IMR-90 (cell line): ENCODE measurements at regions not wholly inside any gene's neighbourhood (a gene's known extent, or its start where the extent isn't known, plus 50 kb on each side); places are given as distances from the start of the nearest gene placed in this dataset.

ENCODE experiments used
- ATAC-seq: fragments of 200-7000 bp; cut with Tn5 transposase; 2 replicates; pipeline ENCODE4 v1.9.1; 2020; ENCODE audit warnings: low read depth, mild to moderate bottlenecking, moderate library complexity
- BruUV-seq: library from RNA; stranded (reverse); fragments of 400-500 nt; replicated peaks from 2 replicates; lab custom pipeline; 2021; lab: Mats Ljungman, UMichigan
- CTCF ChIA-PET: fragments of 300-600 bp; formaldehyde crosslinking; extraction: SDS; loops from one replicate; lab custom pipeline; 2021; ENCODE audit warnings: antibody characterized with exemption; lab: Yijun Ruan, JAX
- POLR2A ChIA-PET: fragments of 300-600 bp; sonication (Branson Sonifier 250); formaldehyde crosslinking; loops from one replicate; lab custom pipeline; 2022; ENCODE audit warnings: antibody characterized with exemption; ENCODE audit not compliant: unreplicated experiment; lab: Charles Lee
- DNase-seq: peaks from one replicate; pipeline ENCODE4 v3.0.0; 2013
- H2AFZ ChIP-seq: replicated peaks from 2 replicates; pipeline ENCODE3; 2013; ENCODE audit warnings: low read length, mild to moderate bottlenecking; ENCODE audit not compliant: poor library complexity
- H2AK5ac ChIP-seq: 2 replicates; pipeline ENCODE4 v1.6.1; 2013; ENCODE audit warnings: low read depth, low read length, inconsistent platforms
- H2AK9ac ChIP-seq: replicated peaks from 2 replicates; pipeline ENCODE3; 2013; ENCODE audit warnings: mild to moderate bottlenecking, low read depth, low read length, moderate library complexity; ENCODE audit not compliant: poor library complexity
- H2BK120ac ChIP-seq: 2 replicates; pipeline ENCODE4 v1.6.1; 2013; ENCODE audit warnings: low read depth, low read length, inconsistent platforms
- H2BK15ac ChIP-seq: 3 replicates; pipeline ENCODE4 v1.6.1; 2013; ENCODE audit warnings: low read depth, low read length, inconsistent platforms
- H2BK20ac ChIP-seq: 2 replicates; pipeline ENCODE4 v1.6.1; 2013; ENCODE audit warnings: low read depth, mild to moderate bottlenecking, inconsistent platforms, low read length, moderate library complexity
- H2BK5ac ChIP-seq: 2 replicates; pipeline ENCODE4 v1.6.1; 2013; ENCODE audit warnings: mild to moderate bottlenecking, low read depth, low read length, inconsistent platforms; ENCODE audit not compliant: poor library complexity, severe bottlenecking
- H3K14ac ChIP-seq: replicated peaks from 2 replicates; pipeline ENCODE4 v1.6.1; 2013; ENCODE audit warnings: low read depth, low read length, inconsistent platforms
- H3K18ac ChIP-seq: 2 replicates; pipeline ENCODE4 v1.6.1; 2013; ENCODE audit warnings: low read depth, low read length, control low read depth
- H3K23ac ChIP-seq: 2 replicates; pipeline ENCODE4 v1.6.1; 2013; ENCODE audit warnings: low read depth, low read length, inconsistent platforms
- H3K27ac ChIP-seq: 2 replicates; pipeline ENCODE4 v1.5.1; 2013; ENCODE audit warnings: mild to moderate bottlenecking, control low read depth, low read length; ENCODE audit not compliant: insufficient read depth
- H3K27me3 ChIP-seq: 2 replicates; pipeline ENCODE4 v1.6.1; 2013; ENCODE audit warnings: low read length; ENCODE audit not compliant: control insufficient read depth, insufficient read depth
- H3K36me3 ChIP-seq: 2 replicates; pipeline ENCODE4 v1.6.1; 2013; ENCODE audit warnings: low read length, mixed read lengths; ENCODE audit not compliant: control insufficient read depth, insufficient read depth
- H3K4ac ChIP-seq: 2 replicates; pipeline ENCODE4 v1.6.1; 2013; ENCODE audit warnings: low read depth, low read length, inconsistent platforms
- H3K4me1 ChIP-seq: 2 replicates; pipeline ENCODE4 v1.6.1; 2013; ENCODE audit warnings: low read length, mixed read lengths; ENCODE audit not compliant: control insufficient read depth, insufficient read depth
- H3K4me2 ChIP-seq: 2 replicates; pipeline ENCODE4 v1.6.1; 2013; ENCODE audit warnings: low read depth, mild to moderate bottlenecking, control low read depth, low read length, moderate library complexity
- H3K4me3 ChIP-seq: 2 replicates; pipeline ENCODE4 v1.5.1; 2013; ENCODE audit warnings: low read depth, mild to moderate bottlenecking, control low read depth, low read length, moderate library complexity; ENCODE audit not compliant: insufficient read depth
- H3K56ac ChIP-seq: 2 replicates; pipeline ENCODE4 v1.6.1; 2013; ENCODE audit warnings: low read length, inconsistent platforms; ENCODE audit not compliant: insufficient read depth; ENCODE audit errors: extremely low read depth
- H3K79me1 ChIP-seq, 2 experiments: 2 replicates each; pipeline ENCODE4 v1.6.1; 2013; ENCODE audit warnings: low read length in 2 of 2, inconsistent platforms in 1 of 2, low read depth in 1 of 2
- H3K9ac ChIP-seq: 2 replicates; pipeline ENCODE4 v1.6.1; 2013; ENCODE audit warnings: low read depth, low read length, control low read depth
- H3K9me1 ChIP-seq: 2 replicates; pipeline ENCODE4 v1.6.1; 2013; ENCODE audit warnings: low read length, inconsistent platforms; ENCODE audit not compliant: insufficient read depth
- H3K9me3 ChIP-seq: 2 replicates; pipeline ENCODE4 v1.6.1; 2013; ENCODE audit warnings: low read length; ENCODE audit not compliant: control insufficient read depth, insufficient read depth
- H4K20me1 ChIP-seq: 2 replicates; pipeline ENCODE4 v1.6.1; 2013; ENCODE audit warnings: low read length, inconsistent platforms; ENCODE audit not compliant: insufficient read depth
- H4K5ac ChIP-seq: 2 replicates; pipeline ENCODE4 v1.6.1; 2013; ENCODE audit warnings: mild to moderate bottlenecking, low read depth, low read length, control low read depth
- H4K8ac ChIP-seq, 2 experiments: 2 replicates each; pipeline ENCODE4 v1.6.1; 2013; ENCODE audit warnings: low read depth in 2 of 2, low read length in 2 of 2, control low read depth in 1 of 2, inconsistent platforms in 1 of 2
- H4K91ac ChIP-seq: 2 replicates; pipeline ENCODE4 v1.6.1; 2013; ENCODE audit warnings: low read depth, low read length, inconsistent platforms; ENCODE audit not compliant: insufficient read depth
- BHLHE40 ChIP-seq: fragments of 150-350 bp; IDR thresholded peaks from 2 replicates; pipeline ENCODE4 v1.6.1; 2016; ENCODE audit warnings: mild to moderate bottlenecking, low read depth, low read length
- CHD1 ChIP-seq: IDR thresholded peaks from 2 replicates; pipeline ENCODE4 v1.6.1; 2012; ENCODE audit warnings: low read depth, low read length, improper control_type of control experiment
- MAZ ChIP-seq: IDR thresholded peaks from 2 replicates; pipeline ENCODE4 v1.6.1; 2012; ENCODE audit warnings: low read depth, mild to moderate bottlenecking, low read length, improper control_type of control experiment, moderate library complexity, borderline replicate concordance
- MXI1 ChIP-seq: IDR thresholded peaks from 2 replicates; pipeline ENCODE4 v1.6.1; 2012; ENCODE audit warnings: low read depth, mild to moderate bottlenecking, low read length, moderate library complexity, borderline replicate concordance
- NFE2L2 ChIP-seq: fragments of 150-350 bp; IDR thresholded peaks from 2 replicates; pipeline ENCODE4 v1.6.1; 2016; ENCODE audit warnings: low read depth, mild to moderate bottlenecking, low read length
- POLR2A ChIP-seq: IDR thresholded peaks from 2 replicates; pipeline ENCODE4 v1.6.1; 2012; ENCODE audit warnings: mild to moderate bottlenecking, low read depth, low read length
- RAD21 ChIP-seq: IDR thresholded peaks from 2 replicates; pipeline ENCODE4 v1.6.1; 2012; ENCODE audit warnings: low read length, improper control_type of control experiment
- RCOR1 ChIP-seq: IDR thresholded peaks from 2 replicates; pipeline ENCODE4 v1.6.1; 2012; ENCODE audit warnings: mild to moderate bottlenecking, low read length, improper control_type of control experiment; ENCODE audit not compliant: insufficient replicate concordance
- RFX5 ChIP-seq: IDR thresholded peaks from 2 replicates; pipeline ENCODE4 v1.8.0; 2012; ENCODE audit warnings: low read depth, mild to moderate bottlenecking, low read length, moderate library complexity
- WGBS, 2 experiments: methylation state at CpG; one replicate each; pipeline versions ENCODE4 v1.1.5 to v1.1.7; 2013; ENCODE audit warnings: missing lambda C conversion rate in 2 of 2; ENCODE audit not compliant: insufficient read length in 1 of 2; ENCODE audit errors: extremely low coverage in 2 of 2; 5-methylcytosine and 5-hydroxymethylcytosine counted together
- dilution Hi-C: fragments of 300-500 bp; cut with HindIII; formaldehyde crosslinking; loops from one replicate; pipeline ENCODE4 v1.14.3; 2018; ENCODE audit warnings: low sequenced_read_pairs; ENCODE audit not compliant: unreplicated experiment
- in situ Hi-C: fragments of 300-500 bp; cut with MboI; formaldehyde crosslinking; loops from 3 replicates; pipeline ENCODE4 v1.14.3; 2019; ENCODE audit warnings: low sequenced_read_pairs, inconsistent platforms, mixed read lengths
- intact Hi-C: fragments of 100-400 bp; cut with micrococcal nuclease; formaldehyde crosslinking; loops from 2 replicates; pipeline ENCODE4 v1.10.0; 2022
- TF ChIP-seq, protein P1 (sequence below): fragments of 150-350 bp; IDR thresholded peaks from 2 replicates; pipeline ENCODE4 v1.6.1; 2017; ENCODE audit warnings: mild to moderate bottlenecking, antibody characterized with exemption, low read length, low read depth
- TF ChIP-seq, protein P2 (sequence below): fragments of 150-350 bp; IDR thresholded peaks from 2 replicates; pipeline ENCODE4 v1.6.1; 2016; ENCODE audit warnings: low read depth, mild to moderate bottlenecking, low read length, moderate library complexity, borderline replicate concordance

DNA sequence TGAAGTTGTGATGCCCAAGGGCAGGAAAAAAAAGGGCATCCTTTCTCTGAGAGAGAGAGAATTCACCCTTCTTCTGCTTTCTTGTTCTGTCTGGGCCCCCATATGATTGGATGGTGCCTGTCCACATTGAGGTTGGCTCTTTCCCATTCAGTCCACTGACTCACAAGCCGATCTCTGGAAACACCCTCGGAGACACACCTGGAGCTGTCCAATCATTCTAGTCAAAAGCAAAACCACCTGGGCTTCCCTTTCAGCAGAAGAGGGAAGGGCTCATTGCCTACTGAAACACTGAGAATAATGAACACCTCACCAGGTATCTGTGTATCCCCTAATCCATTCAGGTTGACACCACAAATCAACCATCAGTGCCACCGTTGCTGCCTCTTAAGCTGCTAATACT, 103.7 kb upstream of the GNG12 start:
- intact Hi-C loops: no loop called here

More for the DNA sequence above, 103.7 kb upstream of the GNG12 start:
- no peak overlapping the region for H2BK5ac ChIP-seq
- 0 out of 2 replicates have a peak overlapping the region, but pooled peaks have one; percentile 10 for H4K5ac ChIP-seq
- no peak overlapping the region for H4K91ac ChIP-seq
- no peak overlapping the region for H3K4me3 ChIP-seq
- H3K4me2 ChIP-seq: no peak overlapping the region
- CTCF ChIA-PET: no interaction called here
- H3K4ac ChIP-seq: no peak overlapping the region
- peaks cover 16% of the 10 kb centered on the region for H3K4me1 ChIP-seq
- no peak overlapping the region for H3K23ac ChIP-seq
- no peaks in the 10 kb centered on the region for H3K79me1 ChIP-seq
- H2BK120ac ChIP-seq: peak overlapping the region; percentile 18
- no peaks in the 10 kb centered on the region for H4K20me1 ChIP-seq
- H4K8ac ChIP-seq: peak overlapping the region in 1 of 2 experiments; percentile 9; a peak in 1 of 4 replicates
- no peak overlapping the region for H3K9ac ChIP-seq
- WGBS, 2 experiments: 100% methylated on average over 2 of the region's 3 CpGs; no CpG with 5 or more reads in 1 of the 2 experiments
- no peaks in the 10 kb centered on the region for H3K36me3 ChIP-seq
- TF ChIP-seq NFE2L2 (no peak), BHLHE40 (no peak), MAZ (no peak), POLR2A (no peak), CHD1 (no peak), MXI1 (no peak), RFX5 (no peak), RAD21 (no peak), RCOR1 (no peak)
- TF ChIP-seq, protein P1, sequence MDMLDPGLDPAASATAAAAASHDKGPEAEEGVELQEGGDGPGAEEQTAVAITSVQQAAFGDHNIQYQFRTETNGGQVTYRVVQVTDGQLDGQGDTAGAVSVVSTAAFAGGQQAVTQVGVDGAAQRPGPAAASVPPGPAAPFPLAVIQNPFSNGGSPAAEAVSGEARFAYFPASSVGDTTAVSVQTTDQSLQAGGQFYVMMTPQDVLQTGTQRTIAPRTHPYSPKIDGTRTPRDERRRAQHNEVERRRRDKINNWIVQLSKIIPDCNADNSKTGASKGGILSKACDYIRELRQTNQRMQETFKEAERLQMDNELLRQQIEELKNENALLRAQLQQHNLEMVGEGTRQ: no peak
- TF ChIP-seq, protein P2, sequence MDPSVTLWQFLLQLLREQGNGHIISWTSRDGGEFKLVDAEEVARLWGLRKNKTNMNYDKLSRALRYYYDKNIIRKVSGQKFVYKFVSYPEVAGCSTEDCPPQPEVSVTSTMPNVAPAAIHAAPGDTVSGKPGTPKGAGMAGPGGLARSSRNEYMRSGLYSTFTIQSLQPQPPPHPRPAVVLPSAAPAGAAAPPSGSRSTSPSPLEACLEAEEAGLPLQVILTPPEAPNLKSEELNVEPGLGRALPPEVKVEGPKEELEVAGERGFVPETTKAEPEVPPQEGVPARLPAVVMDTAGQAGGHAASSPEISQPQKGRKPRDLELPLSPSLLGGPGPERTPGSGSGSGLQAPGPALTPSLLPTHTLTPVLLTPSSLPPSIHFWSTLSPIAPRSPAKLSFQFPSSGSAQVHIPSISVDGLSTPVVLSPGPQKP: no peak
- BruUV-seq: no TSS peak
- POLR2A ChIA-PET: no interaction called here
- DNase-seq: peak; percentile 25
- peaks cover 9% of the 10 kb centered on the region; the same call in 1 of the 2 replicates for H3K9me1 ChIP-seq
- H2AK9ac ChIP-seq: peak overlapping the region; percentile 48
- H3K14ac ChIP-seq: peak overlapping the region; percentile 65; the same call in 1 of the 2 replicates
- H2BK20ac ChIP-seq: peak overlapping the region; percentile 23; the same call in 1 of the 2 replicates
- H3K18ac ChIP-seq: peak overlapping the region; percentile 71; the same call in 1 of the 2 replicates
- no peak for ATAC-seq
- H3K27ac ChIP-seq: no peak overlapping the region
- H2BK15ac ChIP-seq: 0 out of 3 replicates have a peak overlapping the region, but pooled peaks have one; percentile 1
- H3K27me3 ChIP-seq: no peaks in the 10 kb centered on the region
- peak overlapping the region; percentile 35; the same call in 1 of the 2 replicates for H2AK5ac ChIP-seq
- in situ Hi-C loops: no loop called here
- H3K9me3 ChIP-seq: no peaks in the 10 kb centered on the region
- H2AFZ ChIP-seq: no peak overlapping the region
- no peak overlapping the region for H3K56ac ChIP-seq
- dilution Hi-C loops: no loop called here
